BJ (cell line): ENCODE measurements at regions not wholly inside any gene's neighbourhood (a gene's known extent, or its start where the extent isn't known, plus 50 kb on each side); places are given as distances from the start of the nearest gene placed in this dataset.
"Not testable (repeated sequence)": the region's sequence is repeated elsewhere in the genome, so short reads cannot be mapped to it uniquely, and the experiment has no call there.

ENCODE experiments used
- CTCF ChIA-PET: fragments of 350-600 bp; formaldehyde crosslinking; extraction: SDS; loops from one replicate; lab custom pipeline; 2021; ENCODE audit warnings: antibody characterized with exemption, inconsistent platforms; lab: Yijun Ruan, JAX
- POLR2A ChIA-PET: fragments of 300-600 bp; sonication (Branson Sonifier 250); formaldehyde crosslinking; extraction: SDS; loops from one replicate; lab custom pipeline; 2021; ENCODE audit warnings: antibody characterized with exemption; lab: Charles Lee
- DNase-seq: peaks from one replicate; pipeline ENCODE4 v3.0.0-alpha.2; 2011; ENCODE audit warnings: low read depth
- H3K27me3 ChIP-seq: 2 replicates; pipeline ENCODE4 v1.6.0; 2011; ENCODE audit warnings: low read length; ENCODE audit not compliant: control insufficient read depth, insufficient read depth
- H3K36me3 ChIP-seq: 2 replicates; pipeline ENCODE4 v1.5.1; 2011; ENCODE audit warnings: low read length; ENCODE audit not compliant: control insufficient read depth, insufficient read depth
- H3K4me3 ChIP-seq: 2 replicates; pipeline ENCODE4 v1.5.1; 2011; ENCODE audit warnings: low read depth, mild to moderate bottlenecking, control low read depth, low read length
- TF ChIP-seq, protein P1 (sequence below): IDR thresholded peaks from 2 replicates; pipeline ENCODE4 v1.5.1; 2011; ENCODE audit warnings: low read depth, mild to moderate bottlenecking, control low read depth, inconsistent platforms, low read length, moderate library complexity; ENCODE audit not compliant: insufficient read depth

DNA sequence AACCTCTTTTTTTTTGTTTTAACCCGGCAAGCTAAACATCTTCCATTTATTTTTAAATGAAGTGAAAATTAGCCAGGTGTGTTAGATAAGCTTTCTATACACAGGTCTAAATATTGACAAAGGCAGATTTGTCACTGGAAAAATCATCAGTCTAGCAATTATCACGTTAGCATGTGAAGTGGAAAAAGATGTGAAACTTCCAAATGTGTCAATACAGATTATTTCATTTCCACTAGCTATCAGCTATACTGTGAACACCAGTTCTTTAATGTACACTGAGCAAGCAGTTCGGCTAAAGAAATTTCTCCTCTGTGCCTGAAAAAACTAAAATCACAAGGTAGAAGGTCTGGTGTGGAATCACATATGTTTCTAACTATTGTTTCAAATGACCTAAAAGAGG lies 96.6 kb upstream of the G2E3 start:
- no peak for DNase-seq
- ChIA-PET POLR2A (no interaction called here), CTCF (no interaction called here)
- H3K27me3 ChIP-seq, result no peaks in the 10 kb centered on the region
- H3K4me3 ChIP-seq, result no peak overlapping the region
- H3K36me3 ChIP-seq, result no peaks in the 10 kb centered on the region
- TF ChIP-seq, protein P1, sequence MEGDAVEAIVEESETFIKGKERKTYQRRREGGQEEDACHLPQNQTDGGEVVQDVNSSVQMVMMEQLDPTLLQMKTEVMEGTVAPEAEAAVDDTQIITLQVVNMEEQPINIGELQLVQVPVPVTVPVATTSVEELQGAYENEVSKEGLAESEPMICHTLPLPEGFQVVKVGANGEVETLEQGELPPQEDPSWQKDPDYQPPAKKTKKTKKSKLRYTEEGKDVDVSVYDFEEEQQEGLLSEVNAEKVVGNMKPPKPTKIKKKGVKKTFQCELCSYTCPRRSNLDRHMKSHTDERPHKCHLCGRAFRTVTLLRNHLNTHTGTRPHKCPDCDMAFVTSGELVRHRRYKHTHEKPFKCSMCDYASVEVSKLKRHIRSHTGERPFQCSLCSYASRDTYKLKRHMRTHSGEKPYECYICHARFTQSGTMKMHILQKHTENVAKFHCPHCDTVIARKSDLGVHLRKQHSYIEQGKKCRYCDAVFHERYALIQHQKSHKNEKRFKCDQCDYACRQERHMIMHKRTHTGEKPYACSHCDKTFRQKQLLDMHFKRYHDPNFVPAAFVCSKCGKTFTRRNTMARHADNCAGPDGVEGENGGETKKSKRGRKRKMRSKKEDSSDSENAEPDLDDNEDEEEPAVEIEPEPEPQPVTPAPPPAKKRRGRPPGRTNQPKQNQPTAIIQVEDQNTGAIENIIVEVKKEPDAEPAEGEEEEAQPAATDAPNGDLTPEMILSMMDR, result no peak

DNA sequence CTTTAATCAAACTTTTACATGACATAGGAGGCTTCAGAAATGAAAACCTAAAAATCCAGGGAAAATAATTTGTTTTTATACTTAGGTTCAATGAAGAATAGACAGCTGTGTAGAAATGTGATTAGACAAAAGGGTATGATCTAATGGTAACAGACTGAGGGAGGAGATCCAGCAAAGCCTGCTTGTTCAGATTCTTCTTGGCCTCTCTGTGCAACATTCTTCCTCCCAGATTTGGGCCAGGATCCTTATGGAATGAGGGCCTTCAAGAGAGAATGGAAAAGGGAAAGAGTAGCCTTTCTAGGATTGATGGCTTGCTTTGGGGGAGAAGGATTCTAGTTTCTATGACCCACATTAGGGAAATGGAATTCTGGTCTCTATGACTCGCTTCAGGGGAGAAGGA lies 94.5 kb upstream of the G2E3 start:
- CTCF ChIA-PET, result no interaction called here
- DNase-seq, result no peak

DNA sequence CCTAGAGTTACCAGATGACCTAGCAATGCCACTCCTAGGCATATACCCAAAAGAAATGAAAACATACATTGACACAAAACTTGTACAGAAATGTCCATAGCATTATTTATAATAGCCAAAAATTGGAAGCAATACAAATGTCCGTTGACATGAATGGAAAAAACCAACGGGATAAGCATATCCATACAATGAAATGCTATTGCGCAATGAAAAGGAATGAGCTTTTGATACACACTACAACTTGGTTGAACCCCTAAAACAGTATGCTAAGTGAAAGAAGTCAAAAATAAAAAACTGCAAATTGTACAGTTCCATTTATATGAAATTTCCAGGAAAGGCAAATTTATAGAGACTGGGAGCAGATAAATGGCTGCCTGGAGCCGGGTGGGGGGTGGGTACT lies 90.6 kb upstream of the G2E3 start:
- TF ChIP-seq, protein P1, result no peak
- Histone ChIP-seq H3K4me3 (no peak overlapping the region), H3K27me3 (no peaks in the 10 kb centered on the region), H3K36me3 (no peaks in the 10 kb centered on the region)
- ChIA-PET POLR2A (no interaction called here), CTCF (no interaction called here)
- DNase-seq, result no peak

More for the DNA sequence above, 94.5 kb upstream of the G2E3 start:
- no peaks in the 10 kb centered on the region for H3K36me3 ChIP-seq
- H3K4me3 ChIP-seq, result no peak overlapping the region
- TF ChIP-seq, protein P1, result no peak
- H3K27me3 ChIP-seq, result no peaks in the 10 kb centered on the region
- POLR2A ChIA-PET, result no interaction called here

DNA sequence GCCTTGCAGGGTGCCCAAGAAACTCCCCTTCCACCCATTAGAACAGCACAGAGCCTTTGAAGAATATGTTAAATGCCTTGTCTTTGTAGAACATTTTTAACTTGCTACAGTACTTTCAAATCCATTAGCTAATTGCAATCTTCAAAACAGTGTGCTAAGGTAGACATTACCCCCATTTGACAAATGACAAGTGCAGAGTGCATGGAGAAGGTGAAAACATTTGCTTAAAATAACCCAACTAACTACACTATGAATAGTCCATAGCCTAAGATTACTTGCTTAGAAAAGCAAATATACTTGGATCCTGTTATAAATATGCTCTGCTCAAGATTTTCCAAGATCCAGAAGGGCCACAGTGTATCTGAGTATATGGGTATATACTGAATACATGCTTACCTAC lies 87.0 kb upstream of the G2E3 start:
- TF ChIP-seq, protein P1, result no peak
- POLR2A ChIA-PET, result no interaction called here
- Histone ChIP-seq H3K36me3 (no peaks in the 10 kb centered on the region), H3K27me3 (no peaks in the 10 kb centered on the region), H3K4me3 (no peak overlapping the region)
- CTCF ChIA-PET, result interaction anchor here (1.3 kb wide), 1 partner anchor 10 kb away, joined by 3 read pairs; no protein-coding TSS in a partner anchor
- DNase-seq, result no peak

DNA sequence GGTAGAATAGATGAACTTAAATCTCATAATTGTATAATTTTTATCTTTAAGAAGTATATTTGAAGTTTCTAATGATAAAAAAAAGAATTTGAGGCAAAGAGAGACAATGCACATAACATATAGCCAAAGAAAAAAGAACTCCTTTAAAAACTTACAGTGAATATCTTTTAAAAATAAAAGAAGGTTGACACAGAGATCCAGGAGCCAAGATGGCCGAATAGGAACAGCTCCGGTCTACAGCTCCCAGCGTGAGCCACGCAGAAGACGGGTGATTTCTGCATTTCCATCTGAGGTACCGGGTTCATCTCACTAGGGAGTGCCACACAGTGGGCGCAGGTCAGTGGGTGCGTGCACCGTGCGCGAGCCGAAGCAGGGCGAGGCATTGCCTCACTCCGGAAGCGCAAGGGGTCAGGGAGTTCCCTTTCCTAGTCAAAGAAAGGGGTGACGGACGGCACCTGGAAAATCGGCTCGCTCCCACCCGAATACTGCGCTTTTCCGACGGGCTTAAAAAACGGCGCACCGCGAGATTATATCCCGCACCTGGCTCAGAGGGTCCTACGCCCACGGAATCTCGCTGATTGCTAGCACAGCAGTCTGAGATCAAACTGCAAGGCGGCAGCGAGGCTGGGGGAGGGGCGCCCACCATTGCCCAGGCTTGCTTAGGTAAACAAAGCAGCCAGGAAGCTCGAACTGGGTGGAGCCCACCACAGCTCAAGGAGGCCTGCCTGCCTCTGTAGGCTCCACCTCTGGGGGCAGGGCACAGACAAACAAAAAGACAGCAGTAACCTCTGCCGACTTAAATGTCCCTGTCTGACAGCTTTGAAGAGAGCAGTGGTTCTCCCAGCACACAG lies 84.9 kb upstream of the G2E3 start:
- DNase-seq, H3K4me3 ChIP-seq, H3K36me3 ChIP-seq, CTCF ChIA-PET, POLR2A ChIA-PET, H3K27me3 ChIP-seq: not testable (repeated sequence)
